ENCODE measurements at regions not wholly inside any gene's neighbourhood (a gene's known extent, or its start where the extent isn't known, plus 50 kb on each side); places are given as distances from the start of the nearest gene placed in this dataset.

GRCh38 chr3:25088284-25088683 is 339.8 kb upstream of the RARB start:
- TF ChIP-seq GABPA (IDR thresholded peaks at IDR 0.05; ENCODE audit: low read depth) (no peak), CTCF (IDR thresholded peaks at IDR 0.05; ENCODE audit: insufficient read depth, low read length) (no peak), SPI1 (IDR thresholded peaks at IDR 0.05; ENCODE audit: borderline replicate concordance, low read depth) (no peak), POLR2AphosphoS5 (IDR thresholded peaks at IDR 0.05; ENCODE audit: low read depth) (no peak), REST (IDR thresholded peaks at IDR 0.05; ENCODE audit: insufficient replicate concordance, low read depth) (no peak)
- H3K27ac ChIP-seq (replicated peaks) = no peak overlapping the region
- no peak overlapping the region for H3K4me3 ChIP-seq (replicated peaks; ENCODE audit: insufficient read depth, low read length)
- no peaks in the 10 kb centered on the region for H3K27me3 ChIP-seq (ENCODE audit: insufficient read depth, poor library complexity, severe bottlenecking)
- no peak for DNase-seq (ENCODE audit: low read depth in 1 of 2, low spot score in 1 of 2)

GRCh38 chr3:25090698-25091453 is 337.2 kb upstream of the RARB start:
- Histone ChIP-seq H3K4me3 (replicated peaks; ENCODE audit: insufficient read depth, low read length) (no peak overlapping the region), H3K27me3 (ENCODE audit: insufficient read depth, poor library complexity, severe bottlenecking) (no peaks in the 10 kb centered on the region), H3K27ac (replicated peaks) (no peak overlapping the region)
- TF ChIP-seq GABPA (IDR thresholded peaks at IDR 0.05; ENCODE audit: low read depth) (no peak), SPI1 (IDR thresholded peaks at IDR 0.05; ENCODE audit: borderline replicate concordance, low read depth) (no peak), REST (IDR thresholded peaks at IDR 0.05; ENCODE audit: insufficient replicate concordance, low read depth) (no peak), POLR2AphosphoS5 (IDR thresholded peaks at IDR 0.05; ENCODE audit: low read depth) (no peak), CTCF (IDR thresholded peaks at IDR 0.05; ENCODE audit: insufficient read depth, low read length) (no peak)
- no peak for DNase-seq (ENCODE audit: low read depth in 1 of 2, low spot score in 1 of 2)

GRCh38 chr3:25091934-25092333 is 336.1 kb upstream of the RARB start:
- Histone ChIP-seq H3K27me3 (ENCODE audit: insufficient read depth, poor library complexity, severe bottlenecking) (no peaks in the 10 kb centered on the region), H3K27ac (replicated peaks) (no peak overlapping the region), H3K4me3 (replicated peaks; ENCODE audit: insufficient read depth, low read length) (no peak overlapping the region)
- no peak for DNase-seq (ENCODE audit: low read depth in 1 of 2, low spot score in 1 of 2)
- TF ChIP-seq GABPA (IDR thresholded peaks at IDR 0.05; ENCODE audit: low read depth) = no peak
- no peak for TF ChIP-seq CTCF (IDR thresholded peaks at IDR 0.05; ENCODE audit: insufficient read depth, low read length)
- TF ChIP-seq REST (IDR thresholded peaks at IDR 0.05; ENCODE audit: insufficient replicate concordance, low read depth) = no peak
- TF ChIP-seq SPI1 (IDR thresholded peaks at IDR 0.05; ENCODE audit: borderline replicate concordance, low read depth) = no peak
- no peak for TF ChIP-seq POLR2AphosphoS5 (IDR thresholded peaks at IDR 0.05; ENCODE audit: low read depth)
